Common myeloid progenitor, CD34-positive (primary cell): ENCODE measurements at regions not wholly inside any gene's neighbourhood (a gene's known extent, or its start where the extent isn't known, plus 50 kb on each side); places are given as distances from the start of the nearest gene placed in this dataset.
"Not testable (repeated sequence)": the region's sequence is repeated elsewhere in the genome, so short reads cannot be mapped to it uniquely, and the experiment has no call there.

Experiments used
- CTCF ChIA-PET: fragments of 350-600 bp; sonication (Branson Sonifier 250); formaldehyde crosslinking; loops from one replicate; lab custom pipeline; 2021; ENCODE audit warnings: antibody characterized with exemption; lab: Charles Lee
- POLR2A ChIA-PET: fragments of 350-600 bp; sonication (Branson Sonifier 250); formaldehyde crosslinking; loops from one replicate; lab custom pipeline; 2021; ENCODE audit warnings: antibody characterized with exemption; lab: Charles Lee
- DNase-seq, 3 donors: peaks; one replicate each; pipeline versions ENCODE4 v3.0.0 to v3.0.0-alpha.2; 2013
- H3K27ac ChIP-seq, 2 experiments: 1 replicate in 1 of 2; 2 replicates in 1 of 2; pipeline ENCODE4 v1.7.0; 2013; ENCODE audit warnings: inconsistent platforms in 2 of 2, low read length in 2 of 2, mild to moderate bottlenecking in 2 of 2, low read depth in 1 of 2, moderate library complexity in 1 of 2; ENCODE audit not compliant: severe bottlenecking in 2 of 2, insufficient read depth in 1 of 2, poor library complexity in 1 of 2
- H3K27me3 ChIP-seq, 5 experiments: replicated peaks in 2 of 5; 1 replicate in 3 of 5; 2 replicates in 2 of 5; pipeline versions ENCODE4 v1.6.1 to v1.7.0; 2013; ENCODE audit warnings: low read length in 4 of 5, mild to moderate bottlenecking in 2 of 5, moderate library complexity in 2 of 5, inconsistent platforms in 1 of 5; ENCODE audit not compliant: insufficient read depth in 5 of 5, control insufficient read depth in 4 of 5
- H3K36me3 ChIP-seq, 4 experiments: 1 replicate in 2 of 4; 2 replicates in 2 of 4; pipeline versions ENCODE4 v1.6.1 to v1.7.0; 2013; ENCODE audit warnings: low read length in 3 of 4, control low read depth in 1 of 4, mild to moderate bottlenecking in 1 of 4; ENCODE audit not compliant: control insufficient read depth in 4 of 4, insufficient read depth in 4 of 4
- H3K4me1 ChIP-seq, 4 experiments: 1 replicate in 3 of 4; 2 replicates in 1 of 4; pipeline versions ENCODE4 v1.6.1 to v1.7.1; 2013; ENCODE audit warnings: low read length in 3 of 4, mild to moderate bottlenecking in 3 of 4, control low read depth in 1 of 4, inconsistent platforms in 1 of 4, moderate library complexity in 1 of 4; ENCODE audit not compliant: control insufficient read depth in 4 of 4, insufficient read depth in 4 of 4; ENCODE audit errors: control extremely low read depth in 1 of 4
- H3K4me3 ChIP-seq, 7 experiments: 1 replicate in 4 of 7; 2 replicates in 3 of 7; pipeline versions ENCODE4 v1.5.1 to v1.7.0; 2013; ENCODE audit warnings: mild to moderate bottlenecking in 7 of 7, low read length in 6 of 7, moderate library complexity in 6 of 7, inconsistent platforms in 2 of 7, low read depth in 2 of 7, control low read depth in 1 of 7; ENCODE audit not compliant: insufficient read depth in 4 of 7, control insufficient read depth in 1 of 7; ENCODE audit errors: extremely low read depth in 1 of 7
- H3K9me3 ChIP-seq, 5 experiments: 1 replicate in 4 of 5; 2 replicates in 1 of 5; pipeline versions ENCODE4 v1.6.1 to v1.7.1; 2013; ENCODE audit warnings: low read length in 4 of 5, mild to moderate bottlenecking in 2 of 5, inconsistent platforms in 1 of 5, low read depth in 1 of 5, moderate library complexity in 1 of 5; ENCODE audit not compliant: control insufficient read depth in 4 of 5, insufficient read depth in 2 of 5; ENCODE audit errors: control extremely low read depth in 1 of 5
- WGBS: methylation state at CpG from one replicate; pipeline ENCODE4 v1.1.5; 2013; ENCODE audit not compliant: insufficient coverage; 5-methylcytosine and 5-hydroxymethylcytosine counted together

DNA sequence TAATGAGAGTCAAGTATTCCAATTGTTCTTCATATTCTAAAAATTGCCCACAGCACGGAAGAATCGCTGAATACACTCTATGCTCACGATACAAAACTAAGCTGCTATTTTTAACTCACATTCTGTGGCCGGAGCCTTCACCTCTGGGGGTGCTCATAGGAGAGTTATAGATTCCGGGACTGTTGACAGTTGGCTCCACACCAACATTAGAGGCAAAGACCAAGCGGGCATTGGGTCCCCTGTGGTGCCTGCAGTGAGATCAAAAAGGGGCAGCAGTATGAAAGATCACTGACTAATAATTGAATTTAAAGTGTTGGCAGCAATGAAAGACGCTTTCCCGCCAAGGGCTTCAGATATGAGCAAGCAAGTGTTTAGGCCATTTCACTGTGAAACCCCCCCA, 146.0 kb downstream of the TMEM144 start:
- POLR2A ChIA-PET = no interaction called here
- DNase-seq = no peak
- 92% methylated on average over 6 of the region's 8 CpGs for WGBS
- Histone ChIP-seq H3K27me3 (no peaks in the 10 kb centered on the region), H3K4me3 (no peak overlapping the region), H3K36me3 (no peaks in the 10 kb centered on the region), H3K9me3 (no peaks in the 10 kb centered on the region), H3K27ac (no peak overlapping the region), H3K4me1 (no peaks in the 10 kb centered on the region)
- CTCF ChIA-PET = no interaction called here

DNA sequence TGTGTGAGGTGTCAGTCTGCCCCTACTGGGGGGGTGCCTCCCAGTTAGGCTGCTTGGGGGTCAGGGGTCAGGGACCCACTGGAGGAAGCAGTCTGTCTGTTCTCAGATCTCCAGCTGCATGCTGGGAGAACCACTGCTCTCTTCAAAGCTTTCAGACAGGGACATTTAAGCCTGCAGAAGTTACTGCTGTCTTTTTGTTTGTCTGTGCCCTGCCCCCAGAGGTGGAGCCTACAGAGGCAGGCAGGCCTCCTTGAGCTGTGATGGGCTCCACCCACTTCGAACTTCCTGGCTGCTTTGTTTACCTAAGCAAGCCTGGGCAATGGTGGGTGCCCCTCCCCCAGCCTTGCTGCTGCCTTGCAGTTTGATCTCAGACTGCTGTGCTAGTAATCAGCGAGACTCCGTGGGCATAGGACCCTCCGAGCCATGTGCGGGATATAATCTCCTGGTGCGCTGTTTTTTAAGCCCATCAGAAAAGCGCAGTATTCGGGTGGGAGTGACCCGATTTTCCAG, 153.7 kb upstream of the RXFP1 start:
- H3K27me3 ChIP-seq, POLR2A ChIA-PET: not testable (repeated sequence)

DNA sequence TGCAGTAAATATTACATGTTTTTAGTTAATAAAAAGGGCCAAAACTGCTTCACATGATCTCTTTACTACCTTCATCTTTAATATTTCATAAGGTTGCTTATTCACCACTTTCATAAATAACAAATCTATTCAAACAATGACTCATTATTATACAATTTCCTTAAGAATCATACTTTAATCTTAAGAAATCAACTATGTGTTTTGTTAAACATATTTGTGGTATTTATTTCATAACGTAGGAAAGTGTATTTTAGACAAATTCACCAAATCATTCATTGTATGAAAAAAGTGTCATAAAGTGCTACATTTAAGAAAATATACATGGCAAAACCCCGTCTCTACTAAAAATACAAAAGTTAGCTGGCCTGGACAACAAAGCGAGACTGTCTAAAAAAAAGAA, 150.5 kb upstream of the RXFP1 start:
- no peak for DNase-seq
- H3K36me3 ChIP-seq = no peaks in the 10 kb centered on the region
- H3K4me3 ChIP-seq = no peak overlapping the region
- WGBS = no CpG with 5 or more reads among the region's 3 CpGs
- POLR2A ChIA-PET = no interaction called here
- H3K9me3 ChIP-seq = peaks cover 0 to 3% (median 0%) of the 10 kb centered on the region in 5 experiments
- CTCF ChIA-PET = no interaction called here
- H3K4me1 ChIP-seq = no peaks in the 10 kb centered on the region
- H3K27ac ChIP-seq = no peak overlapping the region
- no peaks in the 10 kb centered on the region for H3K27me3 ChIP-seq

More for the DNA sequence above, 153.7 kb upstream of the RXFP1 start:
- H3K4me3 ChIP-seq, CTCF ChIA-PET, H3K36me3 ChIP-seq, H3K4me1 ChIP-seq, H3K27ac ChIP-seq, DNase-seq, H3K9me3 ChIP-seq: not testable (repeated sequence)
- over 99% methylated on average over 9 of the region's 9 CpGs for WGBS

DNA sequence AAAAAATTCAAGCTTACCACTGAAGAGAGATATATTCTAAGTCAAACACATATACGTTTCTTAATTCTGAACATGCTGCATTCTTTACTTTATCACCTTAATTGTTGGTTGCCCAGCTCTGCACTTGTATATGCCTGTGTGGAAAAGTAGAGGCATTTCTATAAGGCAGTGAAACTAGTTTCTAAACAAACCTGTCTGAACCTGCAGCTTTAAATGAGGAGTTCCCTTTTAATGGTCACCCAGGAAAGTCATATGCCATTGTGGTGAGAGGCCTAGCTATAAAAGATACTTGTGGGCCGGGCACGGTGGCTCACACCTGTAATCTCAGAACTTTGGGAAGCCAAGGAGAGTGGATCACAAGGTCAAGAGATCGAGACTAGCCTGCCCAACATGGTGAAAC, 147.4 kb upstream of the RXFP1 start:
- H3K4me1 ChIP-seq = no peaks in the 10 kb centered on the region
- CTCF ChIA-PET = no interaction called here
- H3K27ac ChIP-seq = no peak overlapping the region
- no peak overlapping the region for H3K4me3 ChIP-seq
- no peaks in the 10 kb centered on the region for H3K36me3 ChIP-seq
- no peak for DNase-seq
- H3K27me3 ChIP-seq = no peaks in the 10 kb centered on the region
- POLR2A ChIA-PET = no interaction called here
- peaks cover 0 to 3% (median under 1%) of the 10 kb centered on the region in 5 experiments for H3K9me3 ChIP-seq
- 98% methylated on average over 3 of the region's 4 CpGs for WGBS

DNA sequence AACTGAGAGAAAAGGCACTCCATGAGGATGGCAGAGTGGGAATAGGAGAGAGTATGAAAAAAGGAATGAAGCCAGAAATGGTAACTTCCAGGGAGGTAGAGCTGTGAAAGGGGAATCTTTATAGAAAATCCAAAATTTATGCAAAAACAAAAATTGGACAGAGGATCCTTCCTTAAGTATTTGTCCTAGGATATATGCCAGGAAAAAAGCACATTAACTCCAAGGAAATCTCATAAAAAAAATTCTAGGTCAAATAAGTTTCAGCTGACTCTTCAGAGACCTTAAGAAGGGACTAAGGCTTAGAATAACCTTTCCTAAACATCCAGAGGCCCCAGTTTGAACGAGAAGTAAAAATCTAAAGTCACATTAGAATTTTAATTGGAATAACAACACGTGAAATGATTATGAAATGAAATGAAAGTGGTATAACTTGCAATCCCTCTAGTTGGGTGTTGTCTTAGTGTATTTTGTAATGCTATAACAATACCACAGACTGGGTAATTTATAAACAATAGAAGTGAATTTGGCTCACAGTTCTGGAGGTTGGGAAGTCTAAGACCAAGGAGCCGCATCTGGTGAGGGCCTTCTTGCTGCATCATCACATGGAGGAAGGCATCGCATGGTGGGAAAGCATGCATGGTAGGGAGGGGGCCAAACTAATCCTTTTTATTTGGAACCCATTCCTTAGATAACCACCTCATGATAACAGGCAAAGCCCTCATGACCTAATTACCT, 145.4 kb upstream of the RXFP1 start:
- H3K4me1 ChIP-seq = no peaks in the 10 kb centered on the region
- DNase-seq = no peak
- no peak overlapping the region for H3K4me3 ChIP-seq
- no peaks in the 10 kb centered on the region for H3K36me3 ChIP-seq
- POLR2A ChIA-PET = no interaction called here
- 100% methylated on average over 2 of the region's 4 CpGs for WGBS
- CTCF ChIA-PET = interaction anchor here (1.2 kb wide), 1 partner anchor 15 kb away, joined by 3 read pairs; no protein-coding TSS in a partner anchor
- no peaks in the 10 kb centered on the region for H3K27me3 ChIP-seq
- H3K9me3 ChIP-seq = peaks cover 0 to 9% (median 4%) of the 10 kb centered on the region in 5 experiments
- no peak overlapping the region for H3K27ac ChIP-seq

DNA sequence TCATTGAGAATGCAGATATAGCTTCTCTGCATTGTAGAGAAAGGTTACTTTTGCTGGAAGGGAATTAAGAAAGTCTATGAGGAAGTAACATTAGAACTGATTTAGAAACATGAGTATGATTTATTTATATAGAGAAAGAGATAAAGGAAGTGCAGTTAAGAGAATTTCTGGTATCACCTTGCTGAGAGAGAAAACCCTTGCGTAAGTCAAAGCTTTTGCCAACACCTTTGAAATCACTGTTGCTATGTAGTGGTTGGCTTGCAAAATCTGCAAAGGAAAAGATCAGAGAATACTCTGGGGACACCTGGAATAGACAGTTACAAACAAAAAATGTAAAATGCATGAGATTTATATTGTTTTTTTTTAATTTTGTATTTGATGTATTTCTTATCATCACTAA, 137.3 kb upstream of the RXFP1 start:
- ChIA-PET POLR2A (no interaction called here), CTCF (no interaction called here)
- peaks cover 0 to 8% (median 1%) of the 10 kb centered on the region in 5 experiments for H3K9me3 ChIP-seq
- WGBS = 100% methylated on average over 1 of the region's 1 CpG
- DNase-seq = no peak
- no peaks in the 10 kb centered on the region for H3K27me3 ChIP-seq
- H3K4me1 ChIP-seq = no peaks in the 10 kb centered on the region
- no peaks in the 10 kb centered on the region for H3K36me3 ChIP-seq
- H3K4me3 ChIP-seq = no peak overlapping the region
- H3K27ac ChIP-seq = no peak overlapping the region

DNA sequence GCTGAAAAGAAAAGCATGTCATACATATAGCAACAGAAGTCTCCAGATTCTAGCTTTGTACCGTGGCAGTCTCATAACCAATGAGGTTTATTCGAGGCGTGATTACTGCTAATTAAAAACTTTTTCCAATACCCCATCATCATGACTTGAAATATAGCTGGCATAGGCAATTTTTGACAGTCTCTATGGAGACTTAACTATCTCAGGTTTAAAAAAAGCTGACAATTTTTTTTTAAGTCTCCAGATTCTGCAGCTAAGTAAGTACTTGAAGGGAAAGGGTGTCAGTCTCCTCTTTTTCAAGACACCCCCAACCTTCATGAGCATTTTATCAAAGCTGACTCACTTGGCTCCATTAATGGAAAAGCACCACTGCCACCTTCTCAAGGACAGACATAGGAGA, 126.3 kb upstream of the RXFP1 start:
- H3K9me3 ChIP-seq = no peaks in the 10 kb centered on the region
- POLR2A ChIA-PET = no interaction called here
- CTCF ChIA-PET = interaction anchor here (0.7 to 1.2 kb wide), 2 partner anchors 18 to 143 kb away, joined by 3 read pairs; no protein-coding TSS in a partner anchor
- no peak overlapping the region for H3K4me3 ChIP-seq
- H3K4me1 ChIP-seq = peaks cover 0 to 2% (median 0%) of the 10 kb centered on the region in 4 experiments
- DNase-seq = no peak
- no peak overlapping the region for H3K27ac ChIP-seq
- no peaks in the 10 kb centered on the region for H3K36me3 ChIP-seq
- WGBS = 88% methylated on average over 3 of the region's 3 CpGs
- H3K27me3 ChIP-seq = no peaks in the 10 kb centered on the region
